ENCODE measurements at regions not wholly inside any gene's neighbourhood (a gene's known extent, or its start where the extent isn't known, plus 50 kb on each side); places are given as distances from the start of the nearest gene placed in this dataset.
A peak's percentile ranks its signal among the peaks of the same experiment; 100 is the strongest.

DNA sequence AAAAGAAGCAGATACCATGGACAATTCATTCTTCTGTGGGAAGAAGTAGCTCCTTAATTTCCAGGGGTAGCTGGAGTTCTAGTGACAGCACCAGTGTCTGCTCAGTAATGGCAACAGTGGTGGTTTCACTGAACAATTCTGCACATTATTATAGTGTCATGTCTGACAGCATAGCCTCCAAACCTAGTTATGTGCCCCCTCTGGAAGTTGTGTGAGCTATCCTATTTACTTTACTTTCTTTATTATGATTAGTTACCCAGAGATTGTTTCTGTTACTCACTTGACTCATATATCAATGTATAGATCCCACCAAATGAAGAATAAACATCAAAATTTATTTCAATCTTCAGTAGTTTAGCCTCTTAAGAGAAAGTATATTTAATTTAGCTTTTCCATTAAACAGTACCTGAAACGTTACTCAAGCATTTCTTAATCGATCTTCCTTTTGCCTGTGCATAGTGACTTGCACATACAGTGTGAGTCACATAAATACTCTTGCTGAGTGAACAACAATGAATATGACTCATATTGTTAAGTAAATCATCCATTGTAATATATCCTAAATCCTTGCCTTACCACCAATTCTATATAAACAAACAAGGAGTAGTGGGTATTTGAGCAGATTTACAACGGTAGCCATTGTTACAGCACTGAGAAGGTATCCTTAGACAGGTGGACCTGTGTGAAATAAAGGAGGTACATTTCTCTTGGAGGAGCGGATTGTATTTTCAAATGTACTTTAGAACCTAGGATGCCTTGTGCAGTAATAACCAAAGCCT, 534.7 kb downstream of the ANKRD50 start:
- DNase-seq (ENCODE audit: low read depth in 2 of 2) = peak; percentile 82 to 91
- Histone ChIP-seq H3K9me3 (ENCODE audit: control insufficient read depth, insufficient read depth, low read depth, low read length) (no peaks in the 10 kb centered on the region), H4K20me1 (ENCODE audit: control insufficient read depth, extremely low read depth, insufficient read depth, low read length) (no peaks in the 10 kb centered on the region), H3K27me3 (ENCODE audit: control insufficient read depth, insufficient read depth, low read length) (no peaks in the 10 kb centered on the region), H3K4me2 (ENCODE audit: extremely low read depth, insufficient read depth, low read length) (peak overlapping the region; percentile 13), H3K36me3 (ENCODE audit: control insufficient read depth, insufficient read depth, low read length) (no peaks in the 10 kb centered on the region), H3K4me3 (replicated peaks in 1 of 4; ENCODE audit: control extremely low read depth in 1 of 4, insufficient read depth in 1 of 4, low read depth in 3 of 4, low read length in 4 of 4) (no peak overlapping the region), H3K79me2 (ENCODE audit: control insufficient read depth, insufficient read depth, low read length) (no peaks in the 10 kb centered on the region), H2AFZ (ENCODE audit: low read length) (no peak overlapping the region), H3K4me1 (ENCODE audit: control insufficient read depth, extremely low read depth, insufficient read depth, low read length) (peaks cover 4% of the 10 kb centered on the region), H3K9ac (ENCODE audit: insufficient read depth, low read length) (no peak overlapping the region), H3K27ac (ENCODE audit: insufficient read depth, low read length) (peak overlapping the region; percentile 50)
- TF ChIP-seq CTCF (conservative IDR thresholded peaks at IDR 0.05 in 1 of 2, IDR thresholded peaks at IDR 0.05 in 1 of 2; ENCODE audit: low read depth in 1 of 2, low read length in 2 of 2) (no peak), EZH2 (IDR thresholded peaks at IDR 0.05; ENCODE audit: low read length, missing control alignments) (no peak)

GRCh38 chr4:124178449-124179021, 534.0 kb downstream of the ANKRD50 start:
- Histone ChIP-seq H3K4me2 (ENCODE audit: extremely low read depth, insufficient read depth, low read length) (no peak overlapping the region), H3K9ac (ENCODE audit: insufficient read depth, low read length) (no peak overlapping the region), H3K4me1 (ENCODE audit: control insufficient read depth, extremely low read depth, insufficient read depth, low read length) (peaks cover 4% of the 10 kb centered on the region), H3K27ac (ENCODE audit: insufficient read depth, low read length) (peak overlapping the region; percentile 36), H2AFZ (ENCODE audit: low read length) (no peak overlapping the region), H3K27me3 (ENCODE audit: control insufficient read depth, insufficient read depth, low read length) (no peaks in the 10 kb centered on the region), H3K4me3 (replicated peaks in 1 of 4; ENCODE audit: control extremely low read depth in 1 of 4, insufficient read depth in 1 of 4, low read depth in 3 of 4, low read length in 4 of 4) (no peak overlapping the region), H3K9me3 (ENCODE audit: control insufficient read depth, insufficient read depth, low read depth, low read length) (no peaks in the 10 kb centered on the region), H3K79me2 (ENCODE audit: control insufficient read depth, insufficient read depth, low read length) (no peaks in the 10 kb centered on the region), H3K36me3 (ENCODE audit: control insufficient read depth, insufficient read depth, low read length) (no peaks in the 10 kb centered on the region), H4K20me1 (ENCODE audit: control insufficient read depth, extremely low read depth, insufficient read depth, low read length) (no peaks in the 10 kb centered on the region)
- no peak for TF ChIP-seq EZH2 (IDR thresholded peaks at IDR 0.05; ENCODE audit: low read length, missing control alignments)
- no peak for TF ChIP-seq CTCF (conservative IDR thresholded peaks at IDR 0.05 in 1 of 2, IDR thresholded peaks at IDR 0.05 in 1 of 2; ENCODE audit: low read depth in 1 of 2, low read length in 2 of 2)
- peak; percentile 37 to 61 for DNase-seq (ENCODE audit: low read depth in 2 of 2)

DNA sequence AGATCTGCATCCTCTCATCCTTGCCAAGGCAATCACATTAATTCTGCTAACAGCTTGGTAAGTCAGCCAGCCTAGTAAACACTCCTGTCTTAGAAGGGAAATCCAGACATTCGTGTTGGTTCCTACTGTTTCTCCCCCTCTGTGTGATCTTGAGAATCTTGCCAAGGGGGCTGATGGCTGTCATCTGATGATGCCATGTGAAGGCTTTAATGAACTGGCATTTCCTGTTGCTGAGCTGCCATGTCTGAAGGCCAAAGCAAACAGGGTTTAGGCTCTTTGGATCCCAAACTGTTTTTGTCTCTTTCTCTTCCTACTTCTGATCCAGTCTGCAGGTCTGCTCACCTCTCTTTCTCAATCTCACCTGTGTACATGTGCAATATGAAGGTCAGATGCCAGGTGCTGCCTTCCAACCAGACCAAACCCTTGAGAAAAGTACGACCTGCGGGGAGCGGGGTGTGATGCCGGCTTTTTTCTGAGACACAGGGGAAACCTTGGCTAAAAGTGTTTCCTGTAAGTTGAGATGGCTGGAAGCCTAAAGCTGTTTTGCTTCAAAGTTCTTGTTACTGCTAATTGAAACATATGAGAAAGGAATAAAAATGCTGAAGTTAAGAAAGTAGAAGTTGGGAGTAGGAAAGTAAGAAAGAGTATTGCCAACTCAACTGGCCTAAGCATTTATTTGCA, 532.9 kb downstream of the ANKRD50 start:
- H3K4me1 ChIP-seq (ENCODE audit: control insufficient read depth, extremely low read depth, insufficient read depth, low read length) = peaks cover 4% of the 10 kb centered on the region
- no peaks in the 10 kb centered on the region for H3K9me3 ChIP-seq (ENCODE audit: control insufficient read depth, insufficient read depth, low read depth, low read length)
- no peak for DNase-seq (ENCODE audit: low read depth in 2 of 2)
- H3K79me2 ChIP-seq (ENCODE audit: control insufficient read depth, insufficient read depth, low read length) = no peaks in the 10 kb centered on the region
- TF ChIP-seq EZH2 (IDR thresholded peaks at IDR 0.05; ENCODE audit: low read length, missing control alignments) (no peak), CTCF (conservative IDR thresholded peaks at IDR 0.05 in 1 of 2, IDR thresholded peaks at IDR 0.05 in 1 of 2; ENCODE audit: low read depth in 1 of 2, low read length in 2 of 2) (no peak)
- no peak overlapping the region for H3K4me2 ChIP-seq (ENCODE audit: extremely low read depth, insufficient read depth, low read length)
- no peaks in the 10 kb centered on the region for H3K27me3 ChIP-seq (ENCODE audit: control insufficient read depth, insufficient read depth, low read length)
- no peak overlapping the region for H3K9ac ChIP-seq (ENCODE audit: insufficient read depth, low read length)
- no peaks in the 10 kb centered on the region for H3K36me3 ChIP-seq (ENCODE audit: control insufficient read depth, insufficient read depth, low read length)
- H3K4me3 ChIP-seq (replicated peaks in 1 of 4; ENCODE audit: control extremely low read depth in 1 of 4, insufficient read depth in 1 of 4, low read depth in 3 of 4, low read length in 4 of 4) = no peak overlapping the region
- H3K27ac ChIP-seq (ENCODE audit: insufficient read depth, low read length) = no peak overlapping the region
- no peak overlapping the region for H2AFZ ChIP-seq (ENCODE audit: low read length)
- H4K20me1 ChIP-seq (ENCODE audit: control insufficient read depth, extremely low read depth, insufficient read depth, low read length) = no peaks in the 10 kb centered on the region

Measured in fibroblast of lung (primary cell).